ENCODE measurements at regions not wholly inside any gene's neighbourhood (a gene's known extent, or its start where the extent isn't known, plus 50 kb on each side); places are given as distances from the start of the nearest gene placed in this dataset.
"Not testable (repeated sequence)": the region's sequence is repeated elsewhere in the genome, so short reads cannot be mapped to it uniquely, and the experiment has no call there.

DNA sequence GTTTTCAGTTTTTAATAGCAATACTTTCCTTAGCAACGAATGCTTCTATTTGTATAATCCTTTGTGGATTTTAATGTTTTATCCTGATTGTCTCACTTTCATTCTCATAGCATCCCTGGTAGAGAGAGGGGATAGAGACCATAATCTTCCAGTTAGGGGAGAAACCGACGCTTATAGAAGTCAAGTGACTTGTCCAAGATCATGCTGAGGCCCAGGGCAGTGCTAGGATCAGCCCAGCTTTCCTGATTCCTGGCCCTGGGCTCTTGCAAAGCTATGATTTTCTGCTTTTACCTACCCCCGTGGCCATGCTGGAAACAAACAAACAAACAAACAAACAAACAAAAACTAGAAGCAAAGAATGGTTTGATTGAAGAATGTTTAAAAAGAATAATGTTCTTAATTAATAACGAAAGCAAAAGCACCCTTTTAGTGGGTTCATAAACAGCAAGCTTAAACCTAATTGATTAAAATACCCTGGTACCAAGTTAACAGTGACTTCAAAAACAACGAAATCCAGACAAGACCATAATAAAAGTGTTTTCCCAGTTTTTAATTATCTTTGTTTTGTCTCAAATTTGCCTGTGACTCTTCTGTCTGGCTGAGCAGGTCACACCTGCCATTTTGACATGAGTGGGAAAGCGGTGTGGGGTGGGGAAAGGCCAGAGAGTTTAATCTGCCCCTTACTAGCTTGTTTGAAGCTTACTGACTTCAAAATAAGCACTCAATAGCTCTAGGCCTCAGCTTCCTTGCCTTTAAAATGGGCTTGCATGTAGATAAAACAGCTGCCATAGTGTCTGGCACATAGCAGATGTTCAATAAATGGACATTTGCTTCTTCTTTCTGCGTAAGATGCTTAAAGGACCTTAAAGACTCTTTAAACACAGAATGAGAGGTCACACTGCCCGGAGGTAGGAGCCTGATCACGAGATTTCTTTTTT is 116.6 kb upstream of the MYCN start:
- DNase-seq (ENCODE audit: low spot score), result no peak

DNA sequence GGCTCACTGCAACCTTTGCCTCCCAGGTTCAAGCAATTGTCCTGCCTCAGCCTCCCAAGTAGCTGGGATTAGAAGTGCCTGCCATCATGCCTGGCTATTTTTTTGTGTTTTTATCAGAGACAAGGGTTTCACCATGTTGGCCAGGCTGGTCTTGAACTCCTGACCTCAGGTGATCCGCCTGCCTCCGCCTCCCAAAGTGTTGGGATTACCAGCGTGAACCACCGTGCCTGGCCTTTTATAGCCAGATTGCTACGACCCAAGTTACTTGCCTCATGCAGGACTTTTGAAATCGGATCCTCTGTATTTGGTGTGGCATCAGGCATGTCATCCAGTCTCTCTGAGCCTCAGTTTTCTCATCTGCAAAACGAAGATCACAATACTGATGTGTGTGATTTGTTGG is 115.9 kb upstream of the MYCN start:
- DNase-seq (ENCODE audit: low spot score), result not testable (repeated sequence)

DNA sequence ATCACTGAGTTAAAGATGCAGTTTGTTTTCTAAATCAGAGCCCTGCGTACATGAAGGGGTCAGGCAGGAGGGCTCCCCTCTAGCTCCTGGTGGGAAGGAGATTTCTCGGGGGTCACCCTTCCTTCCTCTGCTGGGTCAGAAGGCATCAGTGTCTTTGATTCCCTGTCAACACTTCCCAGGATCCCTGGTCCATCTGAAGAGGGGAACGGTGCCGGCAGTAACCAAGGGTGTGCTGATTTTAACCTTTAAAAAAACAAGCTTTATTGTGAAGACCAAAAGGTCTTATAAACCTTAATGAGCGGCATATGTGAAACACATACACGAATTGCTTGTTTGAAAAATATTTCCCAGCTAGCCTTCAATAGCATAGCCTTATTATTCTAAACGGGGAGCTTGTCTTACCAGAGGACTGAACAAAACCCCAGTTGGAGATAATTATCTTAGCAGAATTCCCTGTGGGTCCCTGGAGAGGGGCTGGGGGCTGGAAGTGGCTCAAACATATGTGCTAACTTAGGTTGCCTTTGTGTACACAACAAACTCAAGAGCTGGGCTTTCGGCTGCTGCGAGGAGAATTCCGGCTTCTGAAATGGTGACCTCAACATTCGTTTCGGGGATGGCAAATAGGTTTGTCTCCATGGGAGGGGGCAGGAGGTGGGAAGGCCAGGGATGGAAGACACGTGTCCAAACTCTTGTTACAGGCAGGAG is 114.9 kb upstream of the MYCN start:
- no peak for DNase-seq (ENCODE audit: low spot score)

DNA sequence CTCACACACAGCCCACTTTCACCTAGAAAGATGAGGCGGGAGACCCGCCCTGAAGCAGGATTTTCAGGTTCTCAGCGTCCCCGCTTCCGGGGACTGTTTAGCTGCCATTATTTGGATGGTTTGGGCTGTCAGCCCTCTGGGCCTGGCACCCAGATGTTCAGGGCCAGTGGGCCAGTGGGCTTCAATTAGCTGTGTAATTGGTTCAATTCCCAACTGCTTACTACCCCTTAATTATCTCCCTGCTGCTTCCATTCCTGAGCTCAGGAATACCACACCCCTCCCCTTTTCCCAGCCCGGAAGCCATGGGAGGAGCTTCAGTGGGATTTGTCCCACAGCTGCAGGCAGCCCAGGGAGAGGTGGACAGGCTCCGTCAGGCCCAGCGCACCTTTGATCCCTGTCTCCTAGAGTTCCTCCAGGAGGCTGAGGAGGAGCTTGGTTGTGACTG is 114.1 kb upstream of the MYCN start:
- DNase-seq (ENCODE audit: low spot score), result no peak

DNA sequence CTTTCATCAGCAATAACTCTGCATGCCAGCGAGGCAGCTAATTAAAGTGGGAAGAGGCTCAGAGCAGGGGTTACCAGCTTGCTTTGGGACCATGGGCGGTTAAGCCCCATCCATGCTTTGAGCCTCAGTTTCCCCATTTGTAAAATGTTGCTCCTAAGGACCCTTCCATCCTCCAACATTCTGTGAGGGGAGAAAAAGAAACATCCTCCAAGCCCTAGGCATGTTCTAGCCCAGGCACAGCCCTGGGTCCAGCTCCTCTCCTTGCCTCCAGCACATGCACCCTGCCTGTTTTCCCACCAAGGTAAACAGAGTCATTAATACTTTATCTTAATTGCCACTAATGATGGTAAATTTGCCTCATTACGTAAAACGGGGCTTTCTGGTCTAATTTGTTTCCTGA is 113.3 kb upstream of the MYCN start:
- DNase-seq (ENCODE audit: low spot score), result no peak

DNA sequence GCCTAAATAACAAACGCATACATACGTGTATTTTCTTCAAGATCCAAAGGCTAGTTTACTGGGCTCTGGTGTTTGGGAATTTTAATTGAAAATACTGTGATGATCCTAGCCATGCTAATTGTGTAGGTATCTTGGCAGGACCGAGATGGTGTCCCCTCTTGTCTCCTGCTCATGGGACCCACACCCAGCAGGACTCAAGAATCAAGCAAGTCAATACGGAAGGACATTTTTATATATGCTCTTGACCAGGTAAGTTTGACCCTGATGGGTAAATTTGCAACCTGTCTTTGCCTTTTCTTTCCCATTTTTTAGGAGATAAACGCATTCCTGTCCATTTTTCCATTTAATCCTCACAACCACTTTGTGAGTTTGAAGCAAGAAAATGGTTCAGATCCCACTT is 111.8 kb upstream of the MYCN start:
- DNase-seq (ENCODE audit: low spot score), result no peak

DNA sequence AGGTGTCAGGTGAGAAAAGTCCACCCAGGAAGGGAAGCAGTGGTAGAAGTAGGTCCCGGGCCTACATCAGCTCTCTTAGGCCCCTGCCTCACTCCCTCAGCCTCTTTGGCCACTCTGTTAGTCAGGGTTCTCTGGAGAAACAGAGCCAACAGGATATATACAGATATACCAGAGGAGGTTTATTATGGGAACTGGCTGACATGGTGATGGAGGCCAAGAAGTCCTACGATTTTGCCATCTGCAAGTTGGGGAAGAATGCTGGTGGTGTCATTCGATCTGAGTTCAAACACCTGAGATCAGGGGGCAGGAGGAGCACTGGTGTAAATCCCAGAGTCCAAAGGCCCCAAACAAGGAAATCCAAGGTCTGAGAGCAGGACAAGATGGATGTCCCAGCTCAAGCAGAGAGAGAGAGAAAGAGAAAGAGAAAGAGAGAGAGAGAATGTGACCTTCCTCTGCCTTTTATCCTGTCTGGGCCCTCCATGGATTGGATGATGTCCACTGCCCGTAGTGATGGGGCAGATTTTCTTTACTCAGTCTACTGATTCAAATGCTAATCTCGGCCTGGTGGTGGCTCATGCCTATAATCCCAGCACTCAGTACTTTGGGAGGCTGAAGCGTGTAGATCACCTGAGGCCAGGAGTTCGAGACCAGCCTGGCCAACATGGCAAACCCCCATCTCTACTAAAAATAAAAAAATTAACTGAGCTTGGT is 111.1 kb upstream of the MYCN start:
- no peak for DNase-seq (ENCODE audit: low spot score)

DNA sequence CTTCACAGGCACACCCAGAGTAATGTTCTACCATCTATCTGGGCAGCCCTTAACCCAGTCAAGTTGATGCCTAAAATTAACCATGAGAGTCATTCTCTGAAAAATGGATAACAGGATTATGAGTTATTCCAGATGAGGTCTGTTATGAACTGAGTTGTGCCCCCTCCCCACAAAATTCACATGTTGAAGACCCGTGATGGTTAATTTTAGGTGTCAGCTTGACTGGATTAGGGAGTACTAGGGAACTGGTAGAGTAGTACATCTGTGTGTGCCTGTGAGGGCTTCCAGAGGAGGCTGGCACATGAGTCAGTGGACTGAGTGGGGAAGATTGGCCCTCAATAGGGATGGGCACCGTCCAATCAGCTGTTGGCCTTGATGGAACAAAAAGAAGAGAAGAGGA is 110.4 kb upstream of the MYCN start:
- no peak for DNase-seq (ENCODE audit: low spot score)

DNA sequence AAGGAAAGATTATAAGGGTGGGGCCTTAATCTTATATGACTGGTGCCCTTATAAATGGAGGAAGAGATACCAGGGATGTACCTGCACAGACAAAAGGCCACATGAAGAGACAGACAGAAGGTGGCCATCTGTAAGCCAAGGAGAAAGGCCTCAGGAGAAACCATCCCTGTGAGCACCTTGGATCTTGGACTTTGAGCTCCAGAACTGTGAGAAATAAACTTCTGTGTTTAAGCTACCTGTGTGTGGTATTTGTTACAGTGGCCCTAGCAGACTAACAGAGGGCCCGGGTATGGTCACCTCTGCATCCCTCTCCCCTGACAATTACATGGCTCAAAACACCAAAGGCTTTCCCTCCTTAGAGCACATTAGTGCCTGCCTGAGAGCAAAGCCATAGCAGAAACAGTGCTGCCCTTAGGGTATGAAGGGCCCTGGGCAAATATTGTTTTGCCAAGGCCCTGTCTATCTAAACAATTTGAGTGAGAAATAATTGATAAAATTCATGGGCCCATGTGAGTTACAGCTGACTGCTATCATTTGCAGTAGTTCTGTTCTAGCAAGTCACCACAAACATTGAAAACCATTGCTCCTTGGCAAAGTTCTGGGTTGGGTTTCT is 109.3 kb upstream of the MYCN start:
- no peak for DNase-seq (ENCODE audit: low spot score)

DNA sequence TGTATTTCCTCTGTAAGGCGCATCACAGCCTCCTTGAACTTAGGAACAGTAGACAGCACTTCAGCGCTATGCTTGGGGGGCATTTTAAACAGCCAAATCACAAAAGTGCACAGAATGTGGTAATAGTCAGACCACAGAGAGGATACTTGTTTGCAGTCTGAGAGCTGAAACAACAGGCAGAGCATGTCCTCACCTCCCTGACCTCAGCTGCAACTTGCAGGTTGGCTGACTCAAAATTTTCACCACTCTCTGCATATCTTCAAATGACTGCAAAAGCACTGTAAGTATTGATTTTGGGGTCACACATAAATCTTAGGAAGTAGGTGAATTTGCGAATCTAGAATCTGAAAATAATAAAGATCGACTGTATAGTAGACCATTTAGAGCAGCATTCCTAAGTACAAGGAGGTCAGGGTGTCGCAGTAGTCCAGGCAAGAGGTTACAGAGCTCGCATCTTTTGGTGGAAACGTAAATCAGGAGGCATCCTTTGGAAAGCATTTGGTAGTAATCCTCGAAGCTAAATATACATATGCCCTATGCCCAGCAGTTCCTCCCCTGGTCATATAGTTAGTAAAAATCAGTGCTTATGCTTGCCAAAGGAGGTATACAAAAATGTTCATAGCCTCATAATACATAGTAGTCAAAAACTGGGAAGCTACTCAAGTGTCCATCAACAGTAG is 108.2 kb upstream of the MYCN start:
- no peak for DNase-seq (ENCODE audit: low spot score)

DNA sequence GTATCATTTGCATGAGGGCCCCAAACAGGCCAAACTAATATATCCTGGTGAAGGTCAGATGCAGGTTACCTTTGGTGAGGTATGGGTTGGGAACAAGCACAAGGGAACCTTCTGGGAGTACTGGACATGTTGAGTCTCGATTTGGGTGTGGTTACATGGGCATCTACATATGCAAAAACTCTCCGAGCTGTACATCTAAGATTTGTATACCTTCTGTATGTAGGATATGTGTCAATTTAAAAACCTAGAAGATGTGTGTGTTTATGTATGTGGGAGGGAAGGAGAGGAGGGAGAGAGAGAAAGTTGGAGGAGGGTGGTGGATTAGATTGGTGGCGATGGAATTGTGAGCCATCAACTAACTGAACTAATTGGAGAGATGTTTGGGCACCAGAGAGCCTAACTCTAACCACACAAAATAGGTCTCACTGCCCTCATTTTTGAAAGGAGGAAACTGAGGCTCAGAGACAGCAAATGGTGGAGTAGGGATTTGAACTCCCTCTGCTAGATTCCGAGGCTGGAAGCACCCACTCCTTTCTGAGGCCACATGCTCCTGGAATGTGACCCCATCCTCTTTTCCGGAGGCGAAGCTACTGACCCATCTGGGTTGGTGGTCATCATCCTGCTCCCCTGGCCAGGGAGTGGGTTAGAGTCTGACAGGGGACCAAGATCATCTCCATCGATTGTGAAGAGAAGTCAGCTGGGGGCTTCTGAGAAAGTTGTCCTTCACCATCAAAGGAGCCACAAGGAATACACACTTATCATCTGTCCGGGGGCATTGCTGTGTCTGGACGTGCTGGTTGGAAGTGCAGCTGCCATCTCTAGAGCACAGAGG is 107.3 kb upstream of the MYCN start:
- no peak for DNase-seq (ENCODE audit: low spot score)

DNA sequence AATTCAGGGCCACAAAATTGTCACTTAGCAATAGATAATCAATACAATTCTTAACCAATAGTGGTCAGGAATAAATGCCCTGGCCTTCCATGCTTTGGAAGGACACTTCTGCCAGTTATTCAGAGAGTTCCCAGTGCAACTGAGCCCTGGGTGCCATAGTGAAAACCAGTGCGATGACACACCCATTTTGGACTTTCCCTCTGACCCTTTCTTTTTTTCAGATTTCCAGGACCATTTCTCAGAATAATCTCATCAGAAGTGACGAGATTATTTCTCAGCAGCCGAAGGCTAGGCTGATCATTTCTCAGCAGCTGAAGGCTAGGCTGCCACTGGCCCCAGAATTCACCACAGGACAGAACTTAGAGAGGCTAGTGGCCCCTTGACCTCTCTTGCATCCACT is 106.6 kb upstream of the MYCN start:
- no peak for DNase-seq (ENCODE audit: low spot score)

DNA sequence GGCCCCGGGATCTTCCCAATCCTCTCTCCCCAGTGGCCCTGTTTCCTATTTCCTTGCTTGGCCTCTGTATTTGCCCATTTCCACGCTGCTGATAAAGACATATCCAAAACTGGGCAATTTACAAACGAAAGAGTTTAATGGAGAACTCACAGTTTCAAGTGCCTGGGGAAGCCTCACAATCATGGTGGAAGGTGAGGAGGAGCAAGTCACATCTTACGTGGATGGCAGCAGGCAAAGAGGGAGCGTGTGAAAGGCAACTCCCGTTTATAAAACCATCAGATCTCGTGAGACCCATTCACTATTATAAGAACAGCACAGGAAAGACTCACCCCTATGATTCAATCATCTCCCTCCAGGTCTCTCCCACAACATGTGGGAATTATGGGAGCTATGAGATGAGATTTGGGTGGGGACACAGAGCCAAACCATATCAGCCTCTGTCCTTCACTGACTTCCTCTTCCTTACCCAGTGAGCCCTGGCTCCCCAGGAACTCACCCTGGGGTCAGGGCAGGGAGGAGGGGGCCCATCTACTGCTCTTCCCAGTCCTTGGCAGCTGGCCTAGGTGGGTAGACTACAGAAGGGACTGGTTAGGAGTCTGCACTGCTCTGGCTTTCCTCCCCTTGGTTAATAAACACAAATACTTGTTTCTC is 105.8 kb upstream of the MYCN start:
- no peak for DNase-seq (ENCODE audit: low spot score)

DNA sequence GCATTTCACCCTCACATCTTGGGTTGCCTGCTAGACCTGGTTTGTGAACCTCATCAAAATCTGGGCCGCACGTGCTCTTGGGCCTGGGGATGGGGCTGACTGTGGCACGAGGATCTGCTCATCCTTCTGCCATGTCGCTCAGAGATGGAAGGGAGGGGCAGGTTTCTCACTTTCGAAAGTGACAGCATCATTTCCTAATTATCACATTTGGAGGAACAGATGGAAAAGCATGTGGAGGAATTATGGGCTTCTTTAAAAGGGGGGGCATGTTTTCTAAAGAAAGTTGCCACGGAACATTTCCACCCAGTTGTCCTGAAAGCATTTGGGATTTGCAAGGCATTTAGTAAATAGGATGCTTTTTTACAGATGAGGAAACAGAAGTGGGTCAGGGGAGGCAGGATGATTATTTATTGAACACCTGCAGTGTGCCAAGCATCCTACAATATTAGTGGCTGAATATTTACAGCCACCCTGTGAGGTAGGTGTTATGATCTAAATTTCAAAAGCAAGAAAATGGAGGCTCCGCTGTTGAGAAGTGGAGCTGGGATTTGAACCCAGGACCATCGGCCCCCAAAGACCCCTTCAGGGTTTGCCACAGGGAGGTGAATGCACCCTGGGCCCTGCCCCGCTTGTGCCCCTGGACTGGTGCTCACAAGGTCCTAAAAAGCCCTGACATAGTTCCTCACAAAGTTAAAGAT is 104.2 kb upstream of the MYCN start:
- peak; percentile 25 for DNase-seq (ENCODE audit: low spot score)

DNA sequence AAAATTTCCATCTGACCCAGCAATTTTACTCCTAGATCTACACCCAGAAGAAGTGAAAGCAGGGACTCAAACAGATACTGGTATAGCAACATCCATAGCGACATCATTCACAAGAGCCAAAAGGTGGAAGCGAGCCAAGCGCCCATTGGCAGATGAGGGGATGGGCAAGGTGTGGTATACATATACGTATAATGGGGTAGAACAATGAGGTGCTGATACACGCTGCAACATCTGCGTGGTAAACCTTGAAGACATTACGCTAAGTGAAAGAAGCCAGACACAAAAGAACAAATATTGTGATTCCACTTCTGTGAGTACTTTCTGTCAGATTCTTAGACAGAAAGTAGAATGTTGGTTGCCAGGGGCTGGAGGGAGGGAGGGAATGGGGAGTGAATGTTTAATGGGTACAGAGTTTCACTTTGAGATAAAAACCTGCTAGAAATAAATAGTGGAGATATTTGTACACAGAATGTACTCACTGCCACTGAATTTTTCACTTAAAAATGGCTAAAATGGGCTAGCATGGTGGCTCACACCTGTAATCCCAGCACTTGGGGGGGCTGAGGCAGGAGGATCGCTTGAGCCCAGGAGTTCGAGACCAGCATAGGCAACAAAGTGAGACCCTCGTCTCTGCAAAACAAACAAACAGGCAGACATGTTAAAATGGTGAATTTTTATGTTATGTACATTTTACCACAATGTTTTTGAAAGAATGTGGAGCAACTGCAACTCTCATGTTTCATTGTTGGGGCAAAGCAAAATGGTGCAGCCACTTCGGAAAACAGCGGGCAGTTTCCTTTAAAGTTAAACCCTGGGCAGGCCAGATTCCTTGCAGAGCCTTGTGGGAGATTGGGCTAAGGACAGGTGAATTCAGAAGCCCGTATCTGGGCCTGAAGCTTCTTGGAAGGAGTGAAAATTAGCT is 103.4 kb upstream of the MYCN start:
- no peak for DNase-seq (ENCODE audit: low spot score)

DNA sequence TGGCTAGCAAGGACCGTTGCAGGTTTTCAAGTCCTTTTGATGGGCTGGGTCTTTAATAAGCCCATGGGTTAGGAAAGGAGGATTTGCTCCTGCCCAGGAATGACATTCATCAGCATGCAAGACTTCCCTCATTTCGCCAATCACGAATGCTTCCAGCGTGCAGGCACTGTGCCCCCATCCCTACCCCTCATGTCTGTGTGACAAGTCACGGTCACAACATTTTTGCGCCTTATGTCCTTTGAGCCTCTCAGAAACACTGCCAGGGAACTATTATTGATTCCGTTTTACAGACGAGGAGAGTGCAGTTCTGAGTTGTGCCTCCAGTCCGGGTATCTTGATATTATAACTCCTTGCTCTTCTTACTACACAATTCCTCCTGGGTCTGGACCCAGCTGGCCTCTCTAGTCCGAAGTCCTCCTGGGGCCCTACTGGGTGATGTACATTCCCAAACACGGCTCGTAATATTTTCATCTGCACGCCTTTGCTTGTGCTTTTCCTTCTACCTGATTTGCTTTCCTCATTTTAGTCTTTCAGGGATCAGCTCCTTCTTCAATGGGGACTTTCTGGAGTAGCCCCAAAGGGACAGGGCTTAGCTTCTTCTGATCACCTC is 101.8 kb upstream of the MYCN start:
- DNase-seq (ENCODE audit: low spot score), result no peak

DNA sequence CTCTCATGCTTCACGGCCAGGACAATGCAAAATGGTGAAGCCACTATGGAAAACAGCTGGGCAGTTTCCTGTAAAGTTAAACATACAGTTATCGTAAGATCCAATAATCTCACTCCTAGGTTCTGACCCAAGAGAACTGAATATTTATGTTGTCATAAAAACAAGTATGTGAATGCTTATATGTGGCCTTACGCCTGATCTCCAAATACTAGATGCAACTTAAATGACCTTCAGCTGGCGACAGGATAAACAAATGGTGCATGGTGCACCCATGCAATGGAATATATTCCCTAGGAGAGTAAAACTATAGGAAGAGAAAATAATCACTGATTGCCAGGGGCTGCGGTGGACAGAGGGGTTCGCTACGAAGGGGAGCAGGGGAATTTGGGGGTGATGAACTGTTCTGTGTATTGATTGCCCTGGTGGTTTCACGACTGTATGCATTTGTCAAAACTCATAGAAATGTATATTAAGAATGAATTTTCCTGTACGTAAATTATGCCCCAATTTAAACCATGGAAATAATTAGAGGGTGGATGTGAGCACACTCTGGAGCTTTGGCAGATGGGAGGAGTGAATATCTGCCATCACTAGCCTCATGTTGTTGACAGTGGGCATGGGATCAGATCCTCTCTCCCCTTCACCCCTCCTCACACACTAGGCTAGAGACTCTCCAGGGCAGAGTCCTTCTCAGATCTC is 100.8 kb upstream of the MYCN start:
- no peak for DNase-seq (ENCODE audit: low spot score)
